Activated CD8-positive, alpha-beta memory T cell treated with anti-CD3 and anti-CD28 coated beads for 24 hours (primary cell): ENCODE measurements at regions not wholly inside any gene's neighbourhood (a gene's known extent, or its start where the extent isn't known, plus 50 kb on each side); places are given as distances from the start of the nearest gene placed in this dataset.

ENCODE experiments used
- DNase-seq: peaks from one replicate; pipeline ENCODE4 v3.0.0-alpha.2; 2020

DNA sequence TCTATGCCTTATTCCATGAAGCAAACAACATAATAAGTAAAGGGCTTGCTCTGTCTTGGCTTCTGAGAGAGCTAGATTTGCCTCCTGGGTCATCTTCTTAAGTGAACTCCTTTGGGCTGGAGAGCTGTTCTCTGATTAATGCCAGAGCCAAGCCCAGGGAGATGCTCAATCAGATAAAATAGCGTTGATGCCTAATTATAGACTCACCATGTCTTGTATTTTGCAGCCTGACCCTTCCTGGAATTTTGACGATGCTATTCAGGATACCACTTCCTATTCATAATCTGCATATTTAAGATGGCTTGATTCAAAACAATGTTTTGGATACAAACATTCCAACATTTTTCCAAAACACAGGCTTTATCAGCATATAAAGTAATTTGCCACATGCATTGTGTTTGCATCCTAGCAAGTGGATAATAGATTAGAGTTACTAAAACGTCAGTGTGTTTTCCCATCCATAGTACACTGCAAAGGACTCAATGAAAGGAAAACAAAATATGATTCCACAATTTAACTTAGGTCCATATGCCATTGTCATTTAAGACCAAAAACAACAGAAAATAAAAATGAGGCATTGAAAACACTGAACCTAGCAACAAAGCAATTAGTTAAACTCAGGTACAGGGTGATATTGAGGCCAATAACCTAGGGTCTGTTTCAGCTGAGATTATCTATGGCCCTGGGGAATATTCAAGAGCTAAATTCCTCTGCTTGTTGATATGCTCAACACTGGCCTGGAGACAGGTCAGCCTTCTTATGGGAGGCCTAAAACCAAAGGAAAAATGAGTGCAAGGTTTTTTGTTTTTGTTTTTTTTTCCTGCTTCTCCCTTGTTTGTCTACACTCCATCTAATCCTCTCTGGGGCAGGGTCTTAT lies 184.2 kb upstream of the FOXN3 start:
- no peak for DNase-seq

DNA sequence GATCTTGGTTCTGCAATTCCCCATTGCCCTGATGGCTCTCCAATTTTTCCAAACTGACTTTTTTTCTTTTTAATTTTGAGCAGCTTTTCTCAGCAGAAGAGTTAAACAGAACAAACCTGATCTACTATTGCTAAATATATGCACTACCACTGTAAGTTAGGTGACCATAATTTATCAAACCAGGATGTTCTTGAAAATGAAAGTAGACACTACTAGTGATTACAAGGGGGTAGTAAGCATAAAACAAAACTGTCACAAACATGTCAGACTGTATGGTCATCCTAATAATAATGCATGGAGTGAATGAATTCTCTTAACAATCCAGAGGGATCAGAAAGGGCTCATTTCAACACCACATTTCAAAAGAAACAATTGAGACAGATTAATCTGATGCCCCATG lies 183.0 kb upstream of the FOXN3 start:
- no peak for DNase-seq

- DNase-seq = no peak
These were observed 181.6 kb upstream of the FOXN3 start for GRCh38 chr14:89598548-89599186.

DNA sequence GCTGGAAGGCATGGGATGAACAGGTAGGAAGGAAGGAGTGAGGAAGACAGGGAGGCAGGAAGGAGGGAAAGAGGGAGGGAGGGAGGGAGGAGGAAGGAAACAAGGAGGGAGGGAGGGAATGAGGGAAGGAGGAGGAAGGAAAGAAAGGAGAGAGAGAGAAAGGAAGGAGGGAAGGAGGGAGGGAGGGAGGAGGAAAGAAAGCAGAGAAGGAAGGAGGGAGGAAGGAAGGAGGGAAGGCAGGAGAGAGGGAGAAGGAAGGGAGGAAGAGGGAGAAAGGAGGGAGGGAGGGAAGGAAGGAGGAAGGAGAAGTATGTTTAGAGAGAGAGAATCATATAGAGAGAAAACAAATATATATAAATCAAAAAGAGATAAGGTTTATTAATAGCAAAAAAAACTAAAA lies 175.9 kb upstream of the FOXN3 start:
- DNase-seq = no peak

DNA sequence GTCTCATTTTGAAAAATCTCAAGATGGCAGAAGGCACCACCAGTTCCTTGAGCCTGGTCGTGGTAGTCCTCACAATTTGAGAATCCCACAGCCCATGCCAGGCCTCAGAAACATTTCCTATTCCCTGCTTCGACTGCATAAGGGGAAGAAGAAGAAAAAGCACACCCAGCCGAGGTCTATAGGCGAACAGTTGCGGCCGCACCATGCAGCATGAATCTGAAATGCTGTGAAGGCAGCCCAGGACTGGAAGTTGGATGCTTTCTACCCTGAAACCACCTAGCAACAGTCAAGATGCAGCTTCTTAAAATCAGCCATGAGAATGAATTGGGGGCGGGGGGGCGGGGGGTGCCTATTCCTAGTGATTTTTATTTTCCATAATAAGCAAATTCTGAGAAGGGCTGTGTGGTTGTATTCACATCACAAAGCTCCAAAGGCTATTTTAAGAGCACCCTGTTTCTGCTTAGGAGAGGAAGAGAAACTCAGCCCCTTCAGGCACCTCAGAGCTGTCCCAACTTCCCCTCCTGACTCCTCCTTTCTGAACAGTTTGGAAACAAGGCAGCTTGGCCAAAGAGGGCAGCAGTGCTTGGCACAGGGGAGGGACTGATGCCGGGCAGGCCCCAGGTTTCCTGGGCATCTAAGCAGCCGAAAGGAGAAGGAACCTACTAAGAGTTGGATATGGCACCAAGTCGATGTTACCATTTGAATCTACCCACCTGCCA lies 172.5 kb upstream of the FOXN3 start:
- no peak for DNase-seq

GRCh38 chr14:89588840-89589296 lies 171.8 kb upstream of the FOXN3 start:
- no peak for DNase-seq

GRCh38 chr14:89588016-89588415 lies 171.0 kb upstream of the FOXN3 start:
- DNase-seq = no peak

GRCh38 chr14:89587136-89587420 lies 170.0 kb upstream of the FOXN3 start:
- DNase-seq = no peak

DNA sequence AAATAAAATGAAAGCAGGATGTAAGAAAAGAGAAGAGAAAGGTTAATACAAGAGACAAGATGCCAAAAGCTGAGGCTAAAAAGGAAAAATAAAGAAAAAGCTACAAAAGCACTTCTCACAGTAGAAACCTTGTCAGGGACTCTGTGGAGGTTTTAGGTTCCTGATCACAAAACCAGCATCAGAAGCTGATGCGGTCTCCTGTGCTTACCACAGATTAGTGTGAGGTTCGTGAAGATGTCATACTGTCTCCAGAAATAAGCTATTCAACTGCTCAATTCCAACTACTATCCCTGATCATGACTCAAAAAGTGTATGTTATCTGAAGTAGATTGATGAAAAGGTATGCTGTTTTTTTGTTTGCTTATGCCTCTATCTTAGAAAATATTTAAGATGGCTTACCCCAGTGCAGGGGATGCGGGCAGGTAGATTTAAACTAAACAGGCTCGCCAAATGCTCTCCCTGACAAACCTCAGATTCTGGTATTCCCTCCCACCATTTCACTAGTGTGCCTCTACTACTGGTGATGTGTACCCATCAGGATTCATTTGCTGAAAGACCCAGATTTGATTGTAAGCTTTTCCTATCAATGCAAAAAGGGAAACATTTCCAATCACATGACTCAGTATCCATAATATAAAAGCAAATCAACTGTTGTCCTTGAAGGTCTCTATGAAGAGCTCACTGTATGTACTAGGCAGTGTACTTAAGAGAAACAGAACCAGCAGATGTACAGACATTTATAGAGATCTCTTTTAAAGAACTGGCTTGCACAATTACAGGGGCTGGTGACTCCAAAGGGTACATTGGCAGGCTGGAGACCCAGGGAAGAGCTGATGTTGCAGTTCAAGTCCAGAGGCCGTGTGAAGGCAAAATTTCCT lies 169.5 kb upstream of the FOXN3 start:
- no peak for DNase-seq

- no peak for DNase-seq
These were observed 161.1 kb upstream of the FOXN3 start for GRCh38 chr14:89578156-89578555.

GRCh38 chr14:89576960-89577359 lies 159.9 kb upstream of the FOXN3 start:
- DNase-seq = no peak

DNA sequence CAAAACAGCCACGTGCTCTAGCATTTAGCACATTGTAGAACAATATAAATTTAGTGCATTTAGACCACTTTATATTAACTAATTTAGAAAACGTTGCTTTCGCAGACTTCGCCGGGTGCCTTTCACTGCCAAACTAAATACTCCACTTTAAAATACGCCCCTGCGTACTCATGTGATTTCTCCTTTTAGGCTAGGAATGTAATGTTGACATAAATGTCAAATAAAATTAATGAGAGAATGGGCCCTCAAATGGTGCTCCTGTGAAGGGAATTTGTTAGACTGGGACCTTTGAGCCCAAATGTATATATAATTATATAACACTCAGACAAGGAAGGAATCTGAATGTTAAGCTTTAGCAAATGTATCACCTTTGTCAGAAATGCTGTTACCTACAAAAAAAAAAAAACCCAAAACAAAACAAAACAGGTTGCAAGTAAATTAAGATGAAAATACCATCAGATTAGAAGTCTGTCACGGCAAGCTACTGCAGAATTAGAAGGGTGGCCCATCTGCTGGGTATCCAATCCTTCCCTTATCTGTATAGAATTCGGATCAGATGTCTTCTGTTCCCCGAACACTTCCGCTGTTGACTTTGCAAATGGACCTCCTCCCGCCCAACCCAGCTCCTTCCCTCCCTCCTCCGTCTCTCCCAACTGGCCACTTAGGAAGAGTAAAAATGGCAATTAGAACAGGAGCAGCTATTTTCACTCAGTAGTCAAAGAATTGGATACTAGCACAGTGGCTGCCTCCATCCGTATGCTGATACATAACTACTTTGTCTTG lies 159.3 kb upstream of the FOXN3 start:
- no peak for DNase-seq

DNA sequence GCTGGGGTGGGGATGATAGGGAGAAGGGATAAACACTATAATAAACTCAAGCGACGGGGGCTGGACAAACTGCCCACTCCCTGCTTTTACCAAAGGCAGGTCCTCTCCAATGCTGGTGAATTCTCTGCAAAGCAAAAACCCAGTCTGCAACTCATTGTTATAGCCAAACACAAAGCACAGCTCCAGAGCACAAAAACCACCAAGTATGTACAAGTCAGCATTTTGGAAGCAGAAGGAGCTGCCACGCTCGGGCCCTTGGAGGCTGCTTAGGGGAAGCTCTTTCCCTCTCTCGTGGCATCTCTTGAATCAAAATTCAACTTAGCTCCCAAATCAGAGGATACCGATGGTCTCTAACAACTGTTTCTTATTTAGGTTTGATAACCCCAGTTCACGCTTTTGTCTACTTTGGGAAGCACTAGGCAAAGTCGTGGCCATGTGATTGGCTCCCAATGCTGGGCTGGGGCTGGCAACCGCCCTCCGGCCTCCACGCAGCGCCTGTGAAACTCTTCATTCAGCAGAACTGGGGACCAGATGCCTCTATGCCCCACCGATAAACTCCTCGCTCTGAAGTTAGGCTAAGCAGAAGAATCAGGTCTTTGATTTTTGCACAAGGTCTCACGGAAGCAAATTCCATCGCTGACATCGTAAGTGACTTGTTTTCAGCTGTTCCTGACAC lies 158.5 kb upstream of the FOXN3 start:
- no peak for DNase-seq

DNA sequence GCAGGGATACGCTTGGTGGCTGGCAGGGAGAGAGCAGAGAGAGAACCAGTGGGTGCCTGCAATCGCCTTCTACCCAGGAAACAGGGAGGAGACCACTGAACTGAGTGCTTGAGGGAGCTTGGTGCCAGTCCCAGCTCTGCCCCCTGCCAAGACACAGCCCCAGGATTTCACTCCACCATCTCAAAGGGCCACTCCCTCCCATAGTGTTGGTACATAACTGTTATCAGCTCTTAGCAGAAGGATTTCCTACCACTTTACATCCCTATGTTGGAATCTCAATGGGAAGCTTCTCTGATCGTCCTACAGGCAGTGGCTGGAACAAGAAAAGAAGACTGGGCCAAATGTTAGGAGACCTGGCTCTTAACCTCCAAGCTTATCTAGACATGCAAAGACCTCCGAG lies 157.4 kb upstream of the FOXN3 start:
- no peak for DNase-seq

DNA sequence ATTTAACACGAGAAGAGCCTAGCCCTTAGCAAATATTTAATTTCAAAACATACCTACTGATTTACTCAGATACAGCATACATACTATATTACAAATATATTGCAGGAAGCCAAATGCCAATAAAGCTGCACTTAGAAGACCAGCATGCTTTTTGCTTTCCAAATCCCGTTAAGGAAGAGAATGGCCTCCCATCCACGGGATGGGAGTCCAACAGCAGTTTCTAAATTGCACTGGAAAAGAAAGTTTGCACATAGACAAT lies 156.3 kb upstream of the FOXN3 start:
- no peak for DNase-seq

DNA sequence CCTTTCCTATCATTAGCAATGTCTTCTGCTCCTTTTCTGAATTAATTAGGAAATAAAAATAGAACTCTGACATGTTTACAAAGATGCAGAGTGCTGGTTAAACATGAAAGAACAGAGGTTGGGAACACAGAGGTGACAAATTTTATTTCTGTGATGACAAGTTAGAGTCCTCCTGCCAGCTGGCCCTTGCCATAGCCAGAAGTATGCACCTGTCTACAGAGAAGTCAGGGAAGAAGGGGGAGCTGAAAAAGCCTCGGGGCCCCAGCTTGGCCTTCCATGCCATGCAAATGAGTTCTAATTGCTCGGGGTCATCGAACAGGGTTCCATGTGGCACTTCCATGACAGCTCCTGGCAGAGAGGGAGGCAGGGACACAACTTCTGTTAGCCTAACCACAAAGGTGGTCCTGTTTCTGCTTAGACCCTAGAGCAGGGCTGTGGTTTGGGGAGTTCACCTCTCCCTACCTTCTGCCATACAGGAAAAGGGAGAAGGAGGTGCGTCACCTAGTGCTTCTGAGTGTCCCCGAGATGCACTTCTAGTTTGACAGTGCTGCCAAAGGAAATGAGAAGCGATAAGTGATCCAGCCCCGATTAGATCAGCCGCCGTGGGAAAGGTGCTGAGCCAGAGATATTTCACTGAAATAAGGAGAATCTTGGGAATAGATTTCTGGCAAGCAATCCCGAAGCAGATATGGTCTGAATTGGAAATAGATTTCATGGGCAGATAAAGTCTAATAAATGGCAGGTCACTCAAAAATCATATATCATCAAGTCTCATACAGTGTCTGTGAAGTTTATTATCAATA lies 155.8 kb upstream of the FOXN3 start:
- DNase-seq = no peak

DNA sequence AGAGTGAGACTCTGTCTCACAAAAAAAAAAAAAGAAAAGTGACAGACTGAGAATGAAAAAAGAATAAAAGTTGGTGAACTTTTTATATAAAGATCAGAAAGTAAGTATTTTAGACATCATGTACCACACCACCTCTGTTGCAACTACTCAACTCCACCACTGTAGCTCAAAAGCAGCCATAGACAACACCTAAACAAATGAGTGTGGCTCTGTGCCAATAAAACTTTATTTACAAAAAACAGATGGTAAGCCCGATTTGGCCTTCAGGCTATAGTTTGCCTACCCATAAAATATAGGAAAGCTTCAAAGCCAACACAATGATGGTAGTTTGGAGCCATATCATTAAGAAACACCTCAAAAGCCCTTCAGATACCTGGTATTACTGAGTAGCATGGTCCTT lies 154.5 kb upstream of the FOXN3 start:
- no peak for DNase-seq

DNA sequence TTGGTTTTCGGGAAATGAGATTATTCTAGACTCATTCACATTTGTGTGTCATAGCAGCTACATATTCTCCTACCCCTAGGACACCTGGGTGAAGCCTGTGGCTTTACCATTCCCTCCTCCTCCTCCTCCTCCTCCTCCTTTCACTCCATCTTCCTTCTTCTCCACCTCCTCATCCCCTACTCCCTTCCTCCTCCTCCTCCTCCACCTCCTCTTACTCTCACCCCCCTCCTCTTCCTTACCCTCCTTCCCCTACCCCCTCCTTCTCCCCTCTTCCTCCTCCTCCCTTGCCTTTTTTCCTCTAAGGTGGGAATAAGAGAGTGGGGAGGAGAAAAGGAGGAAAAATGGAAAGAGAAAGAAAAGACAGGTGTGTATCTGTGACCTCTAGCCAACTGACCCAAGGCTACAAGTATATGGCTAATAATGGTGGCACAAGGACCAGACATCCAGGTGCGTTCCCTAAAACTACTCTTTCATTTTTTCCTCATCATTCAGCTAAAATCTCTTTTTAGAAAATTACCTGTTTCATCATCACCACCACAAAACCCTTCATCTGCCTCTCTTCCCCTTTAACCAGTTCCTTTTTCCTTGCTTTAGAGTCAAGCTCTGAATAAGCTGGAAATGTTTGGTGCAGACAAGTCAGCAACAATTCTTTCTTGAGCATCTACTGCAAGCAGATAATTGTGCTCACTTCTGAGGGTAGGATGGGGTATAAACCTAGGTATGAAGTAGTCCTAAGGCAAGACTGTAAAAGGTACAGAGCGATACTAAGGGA lies 149.8 kb upstream of the FOXN3 start:
- DNase-seq = no peak

DNA sequence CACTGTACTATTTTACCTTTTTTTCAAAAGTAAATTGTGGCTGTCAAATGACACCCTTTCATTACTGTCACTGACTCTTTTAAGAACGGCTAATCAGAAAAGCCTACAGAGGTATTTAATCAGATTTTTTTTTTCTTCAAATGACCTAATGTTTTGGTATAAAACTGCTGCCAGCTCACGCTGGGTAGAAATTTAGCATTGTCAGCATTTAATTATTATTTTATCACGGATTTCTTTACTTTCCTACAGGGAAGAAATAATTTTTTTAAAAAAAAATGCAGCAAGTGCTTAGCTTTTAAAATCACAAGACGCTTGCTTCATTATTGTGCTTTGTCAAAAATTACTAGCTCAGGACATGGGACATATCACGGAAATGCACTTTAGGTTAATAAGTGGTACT lies 149.1 kb upstream of the FOXN3 start:
- DNase-seq = no peak

DNA sequence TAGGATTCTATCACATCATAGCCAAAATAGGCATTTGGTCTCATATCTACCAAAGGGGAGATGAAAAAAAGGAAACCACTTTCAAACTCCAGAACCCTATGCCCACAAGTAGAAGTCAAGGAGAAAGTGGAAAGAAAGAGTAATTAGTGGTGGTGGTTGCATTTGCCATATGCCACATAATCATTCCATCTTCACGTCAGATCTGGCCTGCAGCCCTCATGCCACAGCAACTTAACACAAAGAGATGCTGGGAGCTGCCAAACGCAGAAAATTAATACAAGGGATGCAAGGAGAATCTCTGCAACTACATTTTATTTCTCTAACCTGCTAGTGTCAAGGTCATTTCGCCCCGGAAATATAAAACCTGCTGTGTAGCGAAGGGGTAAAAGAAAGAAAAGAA lies 148.6 kb upstream of the FOXN3 start:
- no peak for DNase-seq
